ENCODE measurements at regions not wholly inside any gene's neighbourhood (a gene's known extent, or its start where the extent isn't known, plus 50 kb on each side); places are given as distances from the start of the nearest gene placed in this dataset.

DNA sequence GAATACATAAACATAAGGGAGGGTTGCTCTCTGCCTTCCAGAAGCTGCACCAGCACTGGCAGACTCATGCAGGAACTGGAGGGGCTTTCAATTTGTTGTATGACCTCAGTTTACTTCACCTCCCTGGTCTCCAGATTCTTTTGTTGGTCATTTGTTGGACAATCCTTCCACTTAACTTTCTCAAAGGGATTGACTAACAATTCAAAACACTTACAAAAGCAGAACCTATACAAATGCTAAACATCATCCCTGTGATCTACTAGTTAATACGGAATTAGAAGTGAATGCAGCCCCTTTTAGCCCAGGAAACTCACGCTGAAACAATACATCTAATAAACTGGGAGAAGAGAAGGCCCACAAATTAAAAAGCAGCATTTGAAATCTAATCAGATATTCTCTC, 404.6 kb upstream of the BRINP1 start:
- no peaks in the 10 kb centered on the region for H3K9me3 ChIP-seq (ENCODE audit: control insufficient read depth, low read length)
- TF ChIP-seq, protein P1, sequence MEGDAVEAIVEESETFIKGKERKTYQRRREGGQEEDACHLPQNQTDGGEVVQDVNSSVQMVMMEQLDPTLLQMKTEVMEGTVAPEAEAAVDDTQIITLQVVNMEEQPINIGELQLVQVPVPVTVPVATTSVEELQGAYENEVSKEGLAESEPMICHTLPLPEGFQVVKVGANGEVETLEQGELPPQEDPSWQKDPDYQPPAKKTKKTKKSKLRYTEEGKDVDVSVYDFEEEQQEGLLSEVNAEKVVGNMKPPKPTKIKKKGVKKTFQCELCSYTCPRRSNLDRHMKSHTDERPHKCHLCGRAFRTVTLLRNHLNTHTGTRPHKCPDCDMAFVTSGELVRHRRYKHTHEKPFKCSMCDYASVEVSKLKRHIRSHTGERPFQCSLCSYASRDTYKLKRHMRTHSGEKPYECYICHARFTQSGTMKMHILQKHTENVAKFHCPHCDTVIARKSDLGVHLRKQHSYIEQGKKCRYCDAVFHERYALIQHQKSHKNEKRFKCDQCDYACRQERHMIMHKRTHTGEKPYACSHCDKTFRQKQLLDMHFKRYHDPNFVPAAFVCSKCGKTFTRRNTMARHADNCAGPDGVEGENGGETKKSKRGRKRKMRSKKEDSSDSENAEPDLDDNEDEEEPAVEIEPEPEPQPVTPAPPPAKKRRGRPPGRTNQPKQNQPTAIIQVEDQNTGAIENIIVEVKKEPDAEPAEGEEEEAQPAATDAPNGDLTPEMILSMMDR (IDR thresholded peaks at IDR 0.05) = no peak
- H3K4me2 ChIP-seq (ENCODE audit: low read length) = no peak overlapping the region
- no peak overlapping the region for H3K9ac ChIP-seq
- no peak overlapping the region for H3K4me3 ChIP-seq (ENCODE audit: low read depth, low read length)
- H3K36me3 ChIP-seq (ENCODE audit: control insufficient read depth, insufficient read depth, low read length) = no peaks in the 10 kb centered on the region
- H3K4me1 ChIP-seq = no peaks in the 10 kb centered on the region
- H3K27ac ChIP-seq = no peak overlapping the region
- H3K79me2 ChIP-seq = no peaks in the 10 kb centered on the region
- H2AFZ ChIP-seq = no peak overlapping the region
- H3K27me3 ChIP-seq (ENCODE audit: control insufficient read depth, insufficient read depth, low read length) = no peaks in the 10 kb centered on the region

DNA sequence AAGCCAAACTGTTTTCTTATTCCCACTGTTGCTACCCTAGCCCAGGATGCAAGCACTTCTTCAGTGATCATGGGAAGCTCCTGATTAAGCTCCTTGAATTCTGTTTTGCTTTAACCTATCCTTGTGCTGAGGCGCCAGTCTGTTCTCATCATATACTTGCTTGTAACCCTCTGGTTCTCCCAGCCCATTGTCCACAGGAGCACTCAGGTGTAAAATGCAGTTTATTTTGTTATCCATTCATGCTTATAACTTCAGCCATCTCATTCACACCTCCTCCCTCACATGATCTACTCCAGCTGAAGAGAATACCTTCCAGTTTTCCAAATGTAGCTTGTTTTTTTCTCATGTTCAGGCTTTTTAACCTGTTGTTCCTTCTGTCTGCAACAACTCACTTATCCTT, 402.1 kb upstream of the BRINP1 start:
- no peaks in the 10 kb centered on the region for H3K36me3 ChIP-seq (ENCODE audit: control insufficient read depth, insufficient read depth, low read length)
- H3K9me3 ChIP-seq (ENCODE audit: control insufficient read depth, low read length) = no peaks in the 10 kb centered on the region
- no peaks in the 10 kb centered on the region for H3K79me2 ChIP-seq
- no peaks in the 10 kb centered on the region for H3K27me3 ChIP-seq (ENCODE audit: control insufficient read depth, insufficient read depth, low read length)
- H3K4me1 ChIP-seq = no peaks in the 10 kb centered on the region
- H3K4me3 ChIP-seq (ENCODE audit: low read depth, low read length) = no peak overlapping the region
- TF ChIP-seq, protein P1 (IDR thresholded peaks at IDR 0.05) = no peak
- H2AFZ ChIP-seq = no peak overlapping the region
- no peak overlapping the region for H3K9ac ChIP-seq
- no peak overlapping the region for H3K4me2 ChIP-seq (ENCODE audit: low read length)
- no peak overlapping the region for H3K27ac ChIP-seq

DNA sequence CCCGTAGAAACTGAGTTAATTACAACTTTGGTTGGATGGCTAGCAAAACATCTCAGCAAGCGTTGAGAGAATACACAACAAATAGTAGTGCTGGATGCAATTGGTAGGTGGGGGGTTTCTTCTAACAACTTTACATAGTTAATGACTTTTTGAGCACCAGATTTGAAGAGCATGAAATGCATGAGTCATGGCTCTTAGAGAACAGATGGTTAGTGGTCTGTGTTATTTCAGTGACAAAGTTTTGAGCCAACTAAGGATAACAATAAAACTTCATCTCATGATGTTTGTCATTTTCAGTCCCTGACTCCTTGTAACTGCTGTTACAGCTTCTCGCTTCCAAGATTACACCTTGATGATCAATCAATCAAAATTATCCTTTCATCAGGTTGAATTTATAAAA, 399.0 kb upstream of the BRINP1 start:
- Histone ChIP-seq H3K36me3 (ENCODE audit: control insufficient read depth, insufficient read depth, low read length) (no peaks in the 10 kb centered on the region), H3K27ac (no peak overlapping the region), H3K4me1 (no peaks in the 10 kb centered on the region), H3K4me3 (ENCODE audit: low read depth, low read length) (no peak overlapping the region), H3K4me2 (ENCODE audit: low read length) (no peak overlapping the region), H3K9me3 (ENCODE audit: control insufficient read depth, low read length) (no peaks in the 10 kb centered on the region), H2AFZ (no peak overlapping the region), H3K79me2 (no peaks in the 10 kb centered on the region), H3K27me3 (ENCODE audit: control insufficient read depth, insufficient read depth, low read length) (no peaks in the 10 kb centered on the region), H3K9ac (no peak overlapping the region)
- TF ChIP-seq, protein P1 (IDR thresholded peaks at IDR 0.05) = no peak

DNA sequence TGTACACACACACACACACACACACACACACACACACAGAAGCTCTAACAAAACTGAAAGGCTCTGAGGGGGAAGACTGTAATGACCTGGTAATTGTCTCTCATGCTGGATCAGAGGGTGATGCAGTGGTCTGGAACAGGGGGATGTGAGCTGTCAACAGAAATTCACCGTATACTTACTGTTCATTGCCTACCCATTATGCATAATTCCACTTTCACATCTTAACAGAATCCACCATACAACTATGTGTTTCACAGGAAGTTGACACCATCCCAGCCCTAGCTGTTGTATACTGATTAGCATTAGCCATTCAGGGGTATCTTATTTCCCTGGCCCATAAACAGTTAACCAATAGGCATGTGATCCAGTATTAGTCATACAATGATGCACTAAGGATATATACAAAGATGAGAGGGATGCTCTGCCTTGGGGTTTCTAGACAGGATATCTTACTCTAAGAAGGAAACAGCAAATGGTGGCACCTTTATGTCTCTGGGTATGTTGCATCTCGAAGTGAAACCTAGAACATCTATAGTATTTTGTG, 396.5 kb upstream of the BRINP1 start:
- no peaks in the 10 kb centered on the region for H3K36me3 ChIP-seq (ENCODE audit: control insufficient read depth, insufficient read depth, low read length)
- H3K4me1 ChIP-seq = no peaks in the 10 kb centered on the region
- H3K4me3 ChIP-seq (ENCODE audit: low read depth, low read length) = no peak overlapping the region
- no peaks in the 10 kb centered on the region for H3K9me3 ChIP-seq (ENCODE audit: control insufficient read depth, low read length)
- no peak overlapping the region for H2AFZ ChIP-seq
- H3K79me2 ChIP-seq = no peaks in the 10 kb centered on the region
- H3K9ac ChIP-seq = no peak overlapping the region
- no peak overlapping the region for H3K27ac ChIP-seq
- H3K27me3 ChIP-seq (ENCODE audit: control insufficient read depth, insufficient read depth, low read length) = no peaks in the 10 kb centered on the region
- TF ChIP-seq, protein P1 (IDR thresholded peaks at IDR 0.05) = no peak
- H3K4me2 ChIP-seq (ENCODE audit: low read length) = no peak overlapping the region

DNA sequence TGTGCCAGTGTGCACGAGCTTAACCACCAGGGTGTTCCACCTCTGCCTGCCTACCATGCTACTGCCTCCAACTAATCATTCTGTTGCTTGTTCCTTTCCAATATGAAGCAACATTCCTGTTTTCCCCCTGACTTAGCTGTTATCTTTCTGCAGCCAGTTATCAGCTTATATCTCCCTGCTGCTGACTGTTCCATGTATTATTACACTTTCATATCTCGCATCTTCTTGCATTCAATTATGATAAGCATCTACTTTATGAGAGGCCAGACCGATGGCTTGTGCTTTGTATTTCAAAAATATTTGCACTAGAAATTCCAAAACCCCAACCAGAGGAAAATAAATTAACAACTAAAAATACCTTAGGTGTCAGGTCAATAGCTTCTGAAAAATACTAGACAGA, 394.0 kb upstream of the BRINP1 start:
- Histone ChIP-seq H3K27ac (no peak overlapping the region), H3K9ac (no peak overlapping the region), H3K4me1 (no peaks in the 10 kb centered on the region), H2AFZ (no peak overlapping the region), H3K27me3 (ENCODE audit: control insufficient read depth, insufficient read depth, low read length) (no peaks in the 10 kb centered on the region), H3K4me3 (ENCODE audit: low read depth, low read length) (no peak overlapping the region), H3K9me3 (ENCODE audit: control insufficient read depth, low read length) (no peaks in the 10 kb centered on the region), H3K4me2 (ENCODE audit: low read length) (no peak overlapping the region), H3K36me3 (ENCODE audit: control insufficient read depth, insufficient read depth, low read length) (no peaks in the 10 kb centered on the region), H3K79me2 (no peaks in the 10 kb centered on the region)
- TF ChIP-seq, protein P1 (IDR thresholded peaks at IDR 0.05) = no peak
